H9 (cell line): ENCODE measurements at regions not wholly inside any gene's neighbourhood (a gene's known extent, or its start where the extent isn't known, plus 50 kb on each side); places are given as distances from the start of the nearest gene placed in this dataset.

ENCODE experiments used
- DNase-seq: peaks from one replicate; pipeline ENCODE4 v3.0.0-alpha.2; 2017
- H2AFZ ChIP-seq: one replicate; pipeline ENCODE4 v1.6.1; 2013; ENCODE audit warnings: mild to moderate bottlenecking, low read length, control low read depth, moderate library complexity
- H2AK5ac ChIP-seq: 2 replicates; pipeline ENCODE4 v1.6.1; 2013; ENCODE audit warnings: low read length, control low read depth, mixed read lengths; ENCODE audit not compliant: insufficient read length
- H2BK120ac ChIP-seq: one replicate; pipeline ENCODE4 v1.6.1; 2013; ENCODE audit warnings: low read depth, mild to moderate bottlenecking, low read length, control low read depth, inconsistent platforms; ENCODE audit not compliant: poor library complexity, severe bottlenecking
- H2BK12ac ChIP-seq: 2 replicates; pipeline ENCODE4 v1.6.1; 2013; ENCODE audit warnings: low read length, control low read depth, mixed read lengths, low read depth; ENCODE audit not compliant: insufficient read length
- H2BK15ac ChIP-seq: 2 replicates; pipeline ENCODE4 v1.6.1; 2013; ENCODE audit warnings: low read depth, low read length, control low read depth
- H2BK20ac ChIP-seq: one replicate; pipeline ENCODE4 v1.6.1; 2013; ENCODE audit warnings: low read depth, mild to moderate bottlenecking, low read length, control low read depth, inconsistent platforms; ENCODE audit not compliant: poor library complexity, severe bottlenecking
- H2BK5ac ChIP-seq: 2 replicates; pipeline ENCODE4 v1.6.1; 2013; ENCODE audit warnings: low read length, control low read depth, mixed read lengths; ENCODE audit not compliant: insufficient read length
- H3K14ac ChIP-seq: 2 replicates; pipeline ENCODE4 v1.6.1; 2013; ENCODE audit warnings: low read length, control low read depth; ENCODE audit not compliant: insufficient read depth
- H3K18ac ChIP-seq: 2 replicates; pipeline ENCODE4 v1.6.1; 2013; ENCODE audit warnings: low read depth, mild to moderate bottlenecking, mixed read lengths, low read length, control low read depth; ENCODE audit not compliant: insufficient read length
- H3K23ac ChIP-seq: 2 replicates; pipeline ENCODE4 v1.6.1; 2013; ENCODE audit warnings: low read length, control low read depth, mixed read lengths, low read depth; ENCODE audit not compliant: insufficient read length
- H3K23me2 ChIP-seq: 2 replicates; pipeline ENCODE4 v1.6.1; 2013; ENCODE audit warnings: low read depth, mild to moderate bottlenecking, mixed read lengths, low read length, control low read depth; ENCODE audit not compliant: insufficient read length, poor library complexity, severe bottlenecking
- H3K27ac ChIP-seq: 2 replicates; pipeline ENCODE4 v1.5.1; 2013; ENCODE audit warnings: low read length, control low read depth, mixed read lengths, low read depth; ENCODE audit not compliant: insufficient read length
- H3K27me3 ChIP-seq: 2 replicates; pipeline ENCODE4 v1.6.1; 2013; ENCODE audit warnings: low read length, control low read depth, inconsistent platforms; ENCODE audit not compliant: insufficient read depth
- H3K4ac ChIP-seq: 2 replicates; pipeline ENCODE4 v1.6.1; 2013; ENCODE audit warnings: low read depth, mild to moderate bottlenecking, control low read depth, inconsistent platforms, low read length, moderate library complexity
- H3K4me1 ChIP-seq: 2 replicates; pipeline ENCODE4 v1.6.1; 2013; ENCODE audit warnings: low read length, control low read depth, inconsistent platforms; ENCODE audit not compliant: insufficient read depth
- H3K4me2 ChIP-seq: 2 replicates; pipeline ENCODE4 v1.6.1; 2013; ENCODE audit warnings: low read length, control low read depth, mixed read lengths; ENCODE audit not compliant: insufficient read length, insufficient read depth
- H3K56ac ChIP-seq: 2 replicates; pipeline ENCODE4 v1.6.1; 2013; ENCODE audit warnings: low read depth, mild to moderate bottlenecking, mixed read lengths, low read length, control low read depth; ENCODE audit not compliant: insufficient read length
- H3K79me1 ChIP-seq: 2 replicates; pipeline ENCODE4 v1.6.1; 2013; ENCODE audit warnings: low read depth, mild to moderate bottlenecking, moderate library complexity, low read length, control low read depth, inconsistent platforms; ENCODE audit not compliant: insufficient read depth, poor library complexity, severe bottlenecking
- H3K79me2 ChIP-seq: 2 replicates; pipeline ENCODE4 v1.6.1; 2013; ENCODE audit warnings: low read length, control low read depth, inconsistent platforms; ENCODE audit not compliant: insufficient read depth
- H3K9ac ChIP-seq: 2 replicates; pipeline ENCODE4 v1.6.1; 2013; ENCODE audit warnings: low read length, control low read depth, mixed read lengths; ENCODE audit not compliant: insufficient read length; ENCODE audit errors: extremely low read depth
- H3K9me3 ChIP-seq: one replicate; pipeline ENCODE4 v1.6.1; 2013; ENCODE audit warnings: low read depth, low read length, inconsistent platforms; ENCODE audit not compliant: control insufficient read depth
- H3T11ph ChIP-seq: one replicate; pipeline ENCODE4 v1.6.1; 2013; ENCODE audit warnings: mild to moderate bottlenecking, low read length, control low read depth, inconsistent platforms
- H4K20me1 ChIP-seq: one replicate; pipeline ENCODE4 v1.6.1; 2013; ENCODE audit not compliant: control insufficient read depth, insufficient read length, insufficient read depth
- H4K5ac ChIP-seq: 2 replicates; pipeline ENCODE4 v1.6.1; 2013; ENCODE audit warnings: low read depth, mild to moderate bottlenecking, mixed read lengths, low read length, control low read depth; ENCODE audit not compliant: insufficient read length
- H4K8ac ChIP-seq: replicated peaks from 2 replicates; pipeline ENCODE4 v1.6.1; 2013; ENCODE audit warnings: low read length, control low read depth, mixed read lengths, low read depth; ENCODE audit not compliant: insufficient read length
- H4K91ac ChIP-seq: 2 replicates; pipeline ENCODE4 v1.6.1; 2013; ENCODE audit warnings: low read depth, mild to moderate bottlenecking, moderate library complexity, mixed read lengths, low read length, control low read depth; ENCODE audit not compliant: insufficient read length
- H3K27ac Mint-ChIP-seq, 3 experiments: 2 replicates in 2 of 3; 3 replicates in 1 of 3; pipeline ENCODE4 v1.8.0; 2020 to 2021; ENCODE audit warnings: mixed read lengths in 3 of 3, mild to moderate bottlenecking in 1 of 3, moderate library complexity in 1 of 3
- H3K27me3 Mint-ChIP-seq: 2 replicates; pipeline ENCODE4 v1.8.0; 2021; ENCODE audit warnings: low read depth, mild to moderate bottlenecking, moderate library complexity, mixed read lengths
- H3K36me3 Mint-ChIP-seq, 3 experiments: 2 replicates in 2 of 3; 3 replicates in 1 of 3; pipeline ENCODE4 v1.8.0; 2020 to 2021; ENCODE audit warnings: low read depth in 3 of 3, mixed read lengths in 3 of 3; ENCODE audit not compliant: insufficient read depth in 1 of 3
- H3K4me1 Mint-ChIP-seq, 2 experiments: 2 replicates each; pipeline ENCODE4 v1.8.0; 2020; ENCODE audit warnings: mixed read lengths in 2 of 2
- H3K4me3 Mint-ChIP-seq, 2 experiments: 2 replicates in 1 of 2; 3 replicates in 1 of 2; pipeline ENCODE4 v1.8.0; 2020 to 2021; ENCODE audit warnings: mild to moderate bottlenecking in 2 of 2, mixed read lengths in 2 of 2, moderate library complexity in 1 of 2
- H3K9me3 Mint-ChIP-seq, 2 experiments: 2 replicates in 1 of 2; 3 replicates in 1 of 2; pipeline ENCODE4 v1.8.0; 2020; ENCODE audit warnings: mild to moderate bottlenecking in 2 of 2, mixed read lengths in 2 of 2, moderate library complexity in 1 of 2
- CTCF ChIP-seq: fragments of 200-600 bp; sonication (generic); conservative IDR thresholded peaks from 3 replicates; pipeline ENCODE4 v1.8.0; 2021; ENCODE audit warnings: antibody characterized with exemption, mild to moderate bottlenecking
- WGBS: extraction: QIAGEN DNeasy Blood & Tissue Kit; methylation state at CpG from one replicate; pipeline ENCODE4 v1.1.7; 2013; ENCODE audit warnings: missing lambda C conversion rate, low lambda C conversion rate, mixed read lengths; ENCODE audit not compliant: insufficient read length; ENCODE audit errors: extremely low coverage; 5-methylcytosine and 5-hydroxymethylcytosine counted together

GRCh38 chr1:189499736-189500135 lies 977.9 kb downstream of the BRINP3 start:
- H3K79me2 ChIP-seq = no peaks in the 10 kb centered on the region
- Mint-ChIP-seq H3K27me3 (no peaks in the 10 kb centered on the region), H3K36me3 (no peaks in the 10 kb centered on the region), H3K4me3 (no peak overlapping the region), H3K4me1 (no peaks in the 10 kb centered on the region), H3K9me3 (no peaks in the 10 kb centered on the region), H3K27ac (no peak overlapping the region)
- H4K8ac ChIP-seq = no peak overlapping the region
- DNase-seq = no peak
- no peak overlapping the region for H2BK15ac ChIP-seq
- H2AFZ ChIP-seq = no peak overlapping the region
- no peak overlapping the region for H2AK5ac ChIP-seq
- H4K5ac ChIP-seq = no peak overlapping the region
- no peaks in the 10 kb centered on the region for H3K4me1 ChIP-seq
- H2BK120ac ChIP-seq = no peak overlapping the region
- H3K18ac ChIP-seq = no peak overlapping the region
- no peak overlapping the region for H3K14ac ChIP-seq
- TF ChIP-seq CTCF = no peak
- no peaks in the 10 kb centered on the region for H3K23me2 ChIP-seq
- no peak overlapping the region for H2BK20ac ChIP-seq
- H3K4me2 ChIP-seq = no peak overlapping the region
- H4K20me1 ChIP-seq = no peaks in the 10 kb centered on the region
- H2BK12ac ChIP-seq = no peak overlapping the region
- H3K9me3 ChIP-seq = no peaks in the 10 kb centered on the region
- H3K27ac ChIP-seq = no peak overlapping the region
- no peak overlapping the region for H3K23ac ChIP-seq
- H4K91ac ChIP-seq = no peak overlapping the region
- no peak overlapping the region for H3K4ac ChIP-seq
- no peaks in the 10 kb centered on the region for H3K27me3 ChIP-seq
- no CpG with 5 or more reads among the region's 4 CpGs for WGBS
- no peak overlapping the region for H3T11ph ChIP-seq
- no peaks in the 10 kb centered on the region for H3K79me1 ChIP-seq
- no peak overlapping the region for H2BK5ac ChIP-seq
- H3K9ac ChIP-seq = no peak overlapping the region
- no peak overlapping the region for H3K56ac ChIP-seq
